Loucy (cell line): ENCODE measurements at regions not wholly inside any gene's neighbourhood (a gene's known extent, or its start where the extent isn't known, plus 50 kb on each side); places are given as distances from the start of the nearest gene placed in this dataset.

ENCODE experiments used
- H2AFZ ChIP-seq: fragments of 200-600 bp; sonication (generic); 2 replicates; pipeline ENCODE4 v1.6.0; 2016; ENCODE audit warnings: antibody characterized with exemption, mild to moderate bottlenecking, low read length, moderate library complexity
- H3F3A ChIP-seq: fragments of 200-600 bp; 2 replicates; pipeline ENCODE4 v1.6.0; 2016; ENCODE audit warnings: antibody characterized with exemption, low read depth, mild to moderate bottlenecking
- H3K27me3 ChIP-seq: fragments of 200-600 bp; sonication (generic); 2 replicates; pipeline ENCODE4 v1.6.1; 2014; ENCODE audit warnings: low read length, mild to moderate bottlenecking; ENCODE audit not compliant: insufficient read depth, poor library complexity, severe bottlenecking
- H3K36me3 ChIP-seq: fragments of 200-600 bp; sonication (generic); 2 replicates; pipeline ENCODE4 v1.6.1; 2016; ENCODE audit warnings: low read length; ENCODE audit not compliant: insufficient read depth
- H3K4me1 ChIP-seq: fragments of 200-600 bp; sonication (generic); 2 replicates; pipeline ENCODE4 v1.5.1; 2014; ENCODE audit warnings: low read length, mild to moderate bottlenecking; ENCODE audit not compliant: insufficient read depth, poor library complexity, severe bottlenecking
- H3K4me2 ChIP-seq: fragments of 200-600 bp; sonication (generic); 2 replicates; pipeline ENCODE4 v1.6.0; 2014; ENCODE audit warnings: antibody characterized with exemption, low read length, low read depth, mild to moderate bottlenecking; ENCODE audit not compliant: poor library complexity, severe bottlenecking
- H3K4me3 ChIP-seq: fragments of 200-600 bp; sonication (generic); 2 replicates; pipeline ENCODE4 v1.5.1; 2014; ENCODE audit warnings: low read length, mild to moderate bottlenecking, mixed read lengths; ENCODE audit not compliant: poor library complexity, severe bottlenecking
- H3K79me2 ChIP-seq: fragments of 200-600 bp; sonication (generic); 2 replicates; pipeline ENCODE4 v1.6.1; 2014; ENCODE audit warnings: low read length; ENCODE audit not compliant: insufficient read depth
- H3K9ac ChIP-seq: fragments of 200-600 bp; sonication (generic); 2 replicates; pipeline ENCODE4 v1.6.0; 2014; ENCODE audit warnings: mild to moderate bottlenecking, low read depth, low read length, moderate library complexity; ENCODE audit not compliant: poor library complexity, severe bottlenecking
- H3K9me2 ChIP-seq: fragments of 200-600 bp; sonication (generic); replicated peaks from 2 replicates; pipeline ENCODE4 v1.6.1; 2016; ENCODE audit warnings: low read depth, low read length, mixed read lengths
- H3K9me3 ChIP-seq: fragments of 200-600 bp; sonication (generic); 2 replicates; pipeline ENCODE4 v1.6.1; 2014; ENCODE audit warnings: mild to moderate bottlenecking, antibody characterized with exemption, low read length, low read depth; ENCODE audit not compliant: insufficient read depth
- H4K20me1 ChIP-seq: fragments of 200-600 bp; sonication (generic); 2 replicates; pipeline ENCODE4 v1.6.0; 2014; ENCODE audit warnings: antibody characterized with exemption, low read length, mild to moderate bottlenecking; ENCODE audit not compliant: insufficient read depth, poor library complexity, severe bottlenecking
- EZH2phosphoT487 ChIP-seq: fragments of 200-600 bp; IDR thresholded peaks from 2 replicates; pipeline ENCODE4 v1.6.1; 2018; ENCODE audit warnings: antibody characterized with exemption, mild to moderate bottlenecking, moderate library complexity, borderline replicate concordance
- TF ChIP-seq, protein P1 (sequence below): fragments of 200-600 bp; sonication (generic); conservative IDR thresholded peaks from 2 replicates; pipeline ENCODE4 v1.5.1; 2014; ENCODE audit warnings: mild to moderate bottlenecking, antibody characterized with exemption, low read length

DNA sequence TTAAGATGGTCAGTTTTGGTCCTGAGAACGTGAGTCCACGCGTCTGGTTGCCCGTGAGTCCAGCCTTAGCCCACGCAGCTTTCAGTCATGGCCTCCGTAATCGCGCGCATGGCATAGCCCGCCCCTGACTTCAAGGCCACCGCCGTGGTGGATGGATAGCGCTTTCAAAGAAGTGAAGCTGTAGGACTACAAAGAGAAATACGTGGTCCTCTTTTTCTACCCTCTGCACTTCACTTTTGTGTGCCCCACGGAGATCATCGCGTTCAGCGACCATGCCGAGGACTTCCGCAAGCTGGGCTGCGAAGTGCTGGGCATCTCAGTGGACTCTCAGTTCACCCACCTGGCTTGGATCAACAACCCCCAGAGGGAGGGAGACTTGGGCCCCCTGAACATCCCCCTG is 142.0 kb upstream of the MCHR2 start:
- H3K79me2 ChIP-seq, result no peaks in the 10 kb centered on the region
- no peaks in the 10 kb centered on the region; the same call in 1 of the 2 replicates for H3K36me3 ChIP-seq
- no peak overlapping the region for H2AFZ ChIP-seq
- no peak overlapping the region for H3K4me2 ChIP-seq
- no peak overlapping the region for H3K4me3 ChIP-seq
- no peaks in the 10 kb centered on the region for H4K20me1 ChIP-seq
- H3K9me2 ChIP-seq, result no peaks in the 10 kb centered on the region
- H3K27me3 ChIP-seq, result no peaks in the 10 kb centered on the region
- peaks cover 7% of the 10 kb centered on the region; the same call in 1 of the 2 replicates for H3K9me3 ChIP-seq
- TF ChIP-seq, protein P1, sequence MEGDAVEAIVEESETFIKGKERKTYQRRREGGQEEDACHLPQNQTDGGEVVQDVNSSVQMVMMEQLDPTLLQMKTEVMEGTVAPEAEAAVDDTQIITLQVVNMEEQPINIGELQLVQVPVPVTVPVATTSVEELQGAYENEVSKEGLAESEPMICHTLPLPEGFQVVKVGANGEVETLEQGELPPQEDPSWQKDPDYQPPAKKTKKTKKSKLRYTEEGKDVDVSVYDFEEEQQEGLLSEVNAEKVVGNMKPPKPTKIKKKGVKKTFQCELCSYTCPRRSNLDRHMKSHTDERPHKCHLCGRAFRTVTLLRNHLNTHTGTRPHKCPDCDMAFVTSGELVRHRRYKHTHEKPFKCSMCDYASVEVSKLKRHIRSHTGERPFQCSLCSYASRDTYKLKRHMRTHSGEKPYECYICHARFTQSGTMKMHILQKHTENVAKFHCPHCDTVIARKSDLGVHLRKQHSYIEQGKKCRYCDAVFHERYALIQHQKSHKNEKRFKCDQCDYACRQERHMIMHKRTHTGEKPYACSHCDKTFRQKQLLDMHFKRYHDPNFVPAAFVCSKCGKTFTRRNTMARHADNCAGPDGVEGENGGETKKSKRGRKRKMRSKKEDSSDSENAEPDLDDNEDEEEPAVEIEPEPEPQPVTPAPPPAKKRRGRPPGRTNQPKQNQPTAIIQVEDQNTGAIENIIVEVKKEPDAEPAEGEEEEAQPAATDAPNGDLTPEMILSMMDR, result no peak
- TF ChIP-seq EZH2phosphoT487, result no peak
- 0 out of 2 replicates have a peak, but pooled peaks cover 3% of the 10 kb centered on the region for H3F3A ChIP-seq
- H3K4me1 ChIP-seq, result peaks cover 47% of the 10 kb centered on the region
- H3K9ac ChIP-seq, result no peak overlapping the region

DNA sequence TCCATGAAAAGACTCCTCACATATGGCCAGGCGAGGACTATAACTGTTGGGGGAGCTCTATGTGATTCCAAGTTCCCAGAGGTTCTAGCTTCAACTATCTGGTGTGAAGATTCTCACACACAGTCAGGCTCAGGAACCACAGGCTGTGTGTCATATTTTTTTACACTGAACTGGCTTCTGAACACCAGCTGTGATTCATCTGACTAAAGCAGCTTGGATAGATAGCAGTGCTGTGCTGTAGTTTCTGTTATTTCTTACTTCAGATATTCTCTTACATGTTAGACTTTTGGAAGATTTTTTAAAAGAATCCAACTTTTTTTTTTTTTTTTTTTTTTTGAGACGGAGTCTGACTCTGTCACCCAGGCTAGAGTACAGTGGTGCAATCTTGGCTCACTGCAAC is 140.7 kb upstream of the MCHR2 start:
- Histone ChIP-seq H3K27me3 (no peaks in the 10 kb centered on the region), H3K4me3 (peak overlapping the region; percentile 17), H3K4me1 (peaks cover 47% of the 10 kb centered on the region), H3K9me3 (peaks cover 14% of the 10 kb centered on the region; the same call in 1 of the 2 replicates), H3K36me3 (no peaks in the 10 kb centered on the region; the same call in 1 of the 2 replicates), H2AFZ (no peak overlapping the region), H3K4me2 (peak overlapping the region; percentile 50), H4K20me1 (no peaks in the 10 kb centered on the region), H3K9me2 (no peaks in the 10 kb centered on the region), H3K79me2 (no peaks in the 10 kb centered on the region), H3K9ac (no peak overlapping the region), H3F3A (0 out of 2 replicates have a peak, but pooled peaks cover 3% of the 10 kb centered on the region)
- TF ChIP-seq EZH2phosphoT487, result no peak
- TF ChIP-seq, protein P1, result no peak

DNA sequence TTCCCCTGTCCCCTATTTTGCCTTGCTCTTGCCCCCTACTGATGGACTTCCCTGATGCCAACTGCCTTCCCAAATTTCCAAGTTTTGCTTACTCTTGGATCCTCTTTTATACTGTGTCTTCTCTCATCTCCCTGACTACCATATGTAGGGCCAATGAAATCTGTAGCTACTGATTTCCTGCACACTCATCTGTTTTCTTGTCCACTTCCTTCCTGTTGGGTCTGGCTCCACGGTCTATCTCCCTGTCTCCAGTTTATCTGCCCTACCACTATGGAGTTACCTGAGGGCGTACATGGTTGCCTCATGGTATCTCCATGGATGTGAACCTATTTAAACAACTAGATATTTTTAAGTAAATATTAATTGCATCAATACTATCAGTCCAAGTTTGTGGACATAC is 140.3 kb upstream of the MCHR2 start:
- H3K4me1 ChIP-seq, result peaks cover 47% of the 10 kb centered on the region
- 0 out of 2 replicates have a peak, but pooled peaks cover 3% of the 10 kb centered on the region for H3F3A ChIP-seq

More for the DNA sequence above, 140.3 kb upstream of the MCHR2 start:
- Histone ChIP-seq H3K9ac (no peak overlapping the region), H2AFZ (no peak overlapping the region), H3K79me2 (no peaks in the 10 kb centered on the region), H3K4me3 (peak overlapping the region; percentile 17), H3K4me2 (peak overlapping the region; percentile 50), H3K9me2 (no peaks in the 10 kb centered on the region), H4K20me1 (no peaks in the 10 kb centered on the region), H3K9me3 (peaks cover 14% of the 10 kb centered on the region; the same call in 1 of the 2 replicates), H3K36me3 (no peaks in the 10 kb centered on the region; the same call in 1 of the 2 replicates), H3K27me3 (no peaks in the 10 kb centered on the region)
- TF ChIP-seq EZH2phosphoT487, result no peak
- TF ChIP-seq, protein P1, result no peak
